HEK293 (cell line): ENCODE measurements at regions not wholly inside any gene's neighbourhood (a gene's known extent, or its start where the extent isn't known, plus 50 kb on each side); places are given as distances from the start of the nearest gene placed in this dataset.
A peak's percentile ranks its signal among the peaks of the same experiment; 100 is the strongest.

Experiments
- CTCF ChIA-PET: fragments of 350-600 bp; formaldehyde crosslinking; extraction: SDS; loops from one replicate; lab custom pipeline; 2021; ENCODE audit warnings: antibody characterized with exemption; lab: Yijun Ruan, JAX
- POLR2A ChIA-PET: fragments of 300-600 bp; formaldehyde crosslinking; extraction: SDS; loops from one replicate; lab custom pipeline; 2020; ENCODE audit warnings: antibody characterized with exemption, inconsistent platforms; lab: Yijun Ruan, JAX
- H3K27ac ChIP-seq: fragments of 200-500 bp; sonication (Bioruptor generic); 2 replicates; pipeline ENCODE4 v1.5.1; 2014; ENCODE audit warnings: low read depth, low read length, control low read depth, inconsistent platforms; ENCODE audit errors: extremely low read depth
- H3K36me3 ChIP-seq, 2 experiments: fragments of 200-500 bp in 1 of 2; sonication (Bioruptor generic) in 1 of 2; 1 replicate in 1 of 2; 2 replicates in 1 of 2; pipeline ENCODE4 v1.5.1; 2014 to 2017; ENCODE audit warnings: inconsistent platforms in 2 of 2, low read length in 2 of 2; ENCODE audit not compliant: control insufficient read depth in 2 of 2, insufficient read depth in 1 of 2
- H3K4me1 ChIP-seq: fragments of 200-500 bp; sonication (Bioruptor generic); 2 replicates; pipeline ENCODE4 v1.5.1; 2014; ENCODE audit warnings: mild to moderate bottlenecking, low read length, inconsistent platforms; ENCODE audit not compliant: control insufficient read depth, insufficient read depth
- H3K4me3 ChIP-seq: 2 replicates; pipeline ENCODE4 v1.5.1; 2011; ENCODE audit warnings: low read depth, mild to moderate bottlenecking, control low read depth, low read length, moderate library complexity
- H3K9me3 ChIP-seq: fragments of 200-500 bp; sonication (Bioruptor generic); 2 replicates; pipeline ENCODE4 v1.5.1; 2014; ENCODE audit warnings: low read depth, low read length, inconsistent platforms; ENCODE audit not compliant: control insufficient read depth, insufficient read depth
- AEBP2 ChIP-seq: fragments of 450-650 bp; formaldehyde crosslinking; IDR thresholded peaks from 2 replicates; pipeline ENCODE4 v1.5.1; 2016; ENCODE audit warnings: missing biosample characterization, missing genetic modification characterization, borderline replicate concordance
- ATF2 ChIP-seq: fragments of 450-650 bp; formaldehyde crosslinking; IDR thresholded peaks from 2 replicates; pipeline ENCODE4 v1.5.1; 2016; ENCODE audit warnings: missing biosample characterization, missing genetic modification characterization, low read depth
- EGR2 ChIP-seq: fragments of 450-650 bp; formaldehyde crosslinking; IDR thresholded peaks from 2 replicates; pipeline ENCODE4 v1.5.1; 2016; ENCODE audit warnings: low read depth, missing biosample characterization, missing genetic modification characterization
- GLIS1 ChIP-seq: fragments of 450-650 bp; formaldehyde crosslinking; IDR thresholded peaks from 2 replicates; pipeline ENCODE4 v1.5.1; 2016; ENCODE audit warnings: missing biosample characterization, missing genetic modification characterization
- HOXD13 ChIP-seq: sonication (generic); formaldehyde crosslinking; IDR thresholded peaks from 2 replicates; pipeline ENCODE4 v1.8.0; 2022; ENCODE audit warnings: missing genetic modification reagents, borderline replicate concordance
- INSM2 ChIP-seq: fragments of 450-650 bp; formaldehyde crosslinking; IDR thresholded peaks from 2 replicates; pipeline ENCODE4 v1.5.1; 2016; ENCODE audit warnings: missing biosample characterization, missing genetic modification characterization
- ZBTB48 ChIP-seq: fragments of 450-650 bp; formaldehyde crosslinking; IDR thresholded peaks from 2 replicates; pipeline ENCODE4 v1.5.1; 2016; ENCODE audit warnings: missing biosample characterization, missing genetic modification characterization
- ZFP69B ChIP-seq: fragments of 450-650 bp; formaldehyde crosslinking; IDR thresholded peaks from 2 replicates; pipeline ENCODE4 v1.5.1; 2016; ENCODE audit warnings: missing biosample characterization, missing genetic modification characterization
- ZNF248 ChIP-seq: fragments of 450-650 bp; formaldehyde crosslinking; IDR thresholded peaks from 2 replicates; pipeline ENCODE4 v1.5.1; 2017; ENCODE audit warnings: missing biosample characterization, missing genetic modification characterization
- ZNF280C ChIP-seq: fragments of 450-650 bp; formaldehyde crosslinking; IDR thresholded peaks from 2 replicates; pipeline ENCODE4 v1.5.1; 2016; ENCODE audit warnings: missing biosample characterization, missing genetic modification characterization
- ZNF37A ChIP-seq: fragments of 450-650 bp; IDR thresholded peaks from 2 replicates; pipeline ENCODE4 v1.5.1; 2018; ENCODE audit warnings: missing biosample characterization, missing genetic modification characterization
- ZNF518A ChIP-seq: fragments of 450-650 bp; formaldehyde crosslinking; conservative IDR thresholded peaks from 2 replicates; pipeline ENCODE4 v1.5.1; 2016; ENCODE audit warnings: low read depth, missing biosample characterization, missing genetic modification characterization
- ZNF654 ChIP-seq: fragments of 450-650 bp; formaldehyde crosslinking; IDR thresholded peaks from 2 replicates; pipeline ENCODE4 v1.5.1; 2016; ENCODE audit warnings: low read depth, missing biosample characterization, missing genetic modification characterization
- ZNF692 ChIP-seq: fragments of 450-650 bp; formaldehyde crosslinking; IDR thresholded peaks from 2 replicates; pipeline ENCODE4 v1.5.1; 2016; ENCODE audit warnings: missing biosample characterization, missing genetic modification characterization
- ZNF76 ChIP-seq: fragments of 450-650 bp; formaldehyde crosslinking; IDR thresholded peaks from 2 replicates; pipeline ENCODE4; 2016; ENCODE audit warnings: low read depth, missing biosample characterization, missing genetic modification characterization, borderline replicate concordance
- ZNF776 ChIP-seq: fragments of 450-650 bp; formaldehyde crosslinking; IDR thresholded peaks from 2 replicates; pipeline ENCODE4 v1.5.0; 2017; ENCODE audit warnings: missing biosample characterization, missing genetic modification characterization, borderline replicate concordance

GRCh38 chr10:52376694-52377354, 62.7 kb downstream of the DKK1 start (continued):
- TF ChIP-seq ZNF518A (tag by site-specific recombination) (no peak), ZNF37A (tag by site-specific recombination) (no peak), ZNF248 (tag by site-specific recombination) (no peak), EGR2 (tag by site-specific recombination) (no peak), ATF2 (tag by site-specific recombination) (no peak), HOXD13 (CRISPR knock-in tag) (no peak), INSM2 (no peak)

- CTCF ChIA-PET = interaction anchor here (1.1 kb wide), 1 partner anchor 21 kb away, joined by 4 read pairs; no protein-coding TSS in a partner anchor
- POLR2A ChIA-PET = no interaction called here
- H3K4me3 ChIP-seq = no peak overlapping the region
- H3K36me3 ChIP-seq = no peaks in the 10 kb centered on the region
- peak; percentile 50; the same call in 1 of the 2 replicates for TF ChIP-seq GLIS1 (tag by site-specific recombination)
- TF ChIP-seq ZBTB48 (tag by site-specific recombination) = no peak
- no peaks in the 10 kb centered on the region for H3K9me3 ChIP-seq
- no peak overlapping the region for H3K27ac ChIP-seq
- H3K4me1 ChIP-seq = no peaks in the 10 kb centered on the region
These were observed 64.0 kb downstream of the DKK1 start for GRCh38 chr10:52378124-52378523.

- H3K27ac ChIP-seq = no peak overlapping the region
- no peaks in the 10 kb centered on the region for H3K4me1 ChIP-seq
- H3K36me3 ChIP-seq = no peaks in the 10 kb centered on the region
- ChIA-PET CTCF (interaction anchor here (1.2 kb wide), 1 partner anchor 65 kb away, joined by 3 read pairs; the partner anchor contains the start of gene DKK1), POLR2A (interaction anchor here (0.6 kb wide), 1 partner anchor 14 kb away, joined by 3 read pairs; no protein-coding TSS in a partner anchor)
- no peak overlapping the region for H3K4me3 ChIP-seq
- no peaks in the 10 kb centered on the region for H3K9me3 ChIP-seq
- TF ChIP-seq ZFP69B (tag by site-specific recombination) (no peak), ZNF280C (tag by site-specific recombination) (no peak), AEBP2 (no peak), ZNF776 (tag by site-specific recombination) (no peak), ZNF76 (tag by site-specific recombination) (no peak), ZNF692 (tag by site-specific recombination) (no peak), ZNF654 (no peak)
These were observed 65.2 kb downstream of the DKK1 start for GRCh38 chr10:52379287-52379686.
